HCT116 (cell line): ENCODE measurements at regions not wholly inside any gene's neighbourhood (a gene's known extent, or its start where the extent isn't known, plus 50 kb on each side); places are given as distances from the start of the nearest gene placed in this dataset.
"Not testable (repeated sequence)": the region's sequence is repeated elsewhere in the genome, so short reads cannot be mapped to it uniquely, and the experiment has no call there.

Experiments
- ATAC-seq: fragments of 200-7000 bp; cut with Tn5 transposase; 2 replicates; pipeline ENCODE4 v1.9.1; 2020; ENCODE audit warnings: mild to moderate bottlenecking, moderate library complexity
- BruUV-seq: library from RNA; stranded (reverse); fragments of 400-500 nt; replicated peaks from 2 replicates; lab custom pipeline; 2021; lab: Mats Ljungman, UMichigan
- CTCF ChIA-PET: fragments of 300-600 bp; sonication (Branson Sonifier 250); formaldehyde crosslinking; loops from one replicate; lab custom pipeline; 2021; ENCODE audit warnings: antibody characterized with exemption; lab: Charles Lee
- POLR2A ChIA-PET: fragments of 300-600, 350-600 bp; sonication (Branson Sonifier 250); formaldehyde crosslinking; loops from one replicate; lab custom pipeline; 2021; ENCODE audit warnings: antibody characterized with exemption; lab: Charles Lee
- RAD21 ChIA-PET, 2 experiments: fragments of 300-600 bp; sonication (Branson Sonifier 250); formaldehyde crosslinking; loops; one replicate each; lab custom pipeline; 2023; ENCODE audit warnings: low total read pairs in 2 of 2; ENCODE audit not compliant: uncharacterized antibody in 2 of 2, unreplicated experiment in 2 of 2, low non-redundant PET in 1 of 2; lab: Charles Lee
- DNase-seq: peaks from one replicate; pipeline ENCODE4 v3.0.0-alpha.2; 2010; ENCODE audit warnings: low read depth, low spot score
- H2AFZ ChIP-seq: fragments of 200-600 bp; shearing (Covaris generic), sonication (generic); 2 replicates; pipeline ENCODE4 v1.6.1; 2017; ENCODE audit warnings: low read depth, mixed run types, mixed read lengths, antibody characterized with exemption, low read length; ENCODE audit not compliant: poor library complexity, severe bottlenecking
- H3K27ac ChIP-seq: 2 replicates; pipeline ENCODE4 v1.5.1; 2012; ENCODE audit warnings: low read depth, low read length
- H3K27me3 ChIP-seq: fragments of 200-600 bp; sonication (generic); 2 replicates; pipeline ENCODE4 v1.6.1; 2016; ENCODE audit warnings: mixed run types, low read length, mixed read lengths; ENCODE audit not compliant: insufficient read depth
- H3K36me3 ChIP-seq, 2 experiments: fragments of 200-500 bp in 1 of 2; fragments of 200-600 bp in 1 of 2; sonication (Bioruptor generic) in 1 of 2; sonication (generic) in 1 of 2; 2 replicates each; pipeline versions ENCODE4 v1.5.1 to v1.6.1; 2014 to 2016; ENCODE audit warnings: low read length in 2 of 2, inconsistent platforms in 1 of 2, mixed read lengths in 1 of 2, mixed run types in 1 of 2; ENCODE audit not compliant: insufficient read depth in 2 of 2, control insufficient read depth in 1 of 2
- H3K4me1 ChIP-seq, 2 experiments: fragments of 200-600 bp in 1 of 2; sonication (generic) in 1 of 2; 2 replicates each; pipeline versions ENCODE4 v1.5.1 to v1.6.1; 2012 to 2017; ENCODE audit warnings: low read length in 2 of 2, inconsistent platforms in 1 of 2, mild to moderate bottlenecking in 1 of 2, mixed read lengths in 1 of 2, mixed run types in 1 of 2, moderate library complexity in 1 of 2; ENCODE audit not compliant: insufficient read depth in 2 of 2, control insufficient read depth in 1 of 2
- H3K4me2 ChIP-seq: fragments of 200-600 bp; sonication (generic); 2 replicates; pipeline ENCODE4 v1.6.1; 2017; ENCODE audit warnings: mixed run types, low read length, mixed read lengths
- H3K4me3 ChIP-seq, 2 experiments: fragments of 200-600 bp in 1 of 2; sonication (generic) in 1 of 2; replicated peaks in 1 of 2; 2 replicates each; pipeline ENCODE4 v1.5.1; 2011 to 2016; ENCODE audit warnings: low read length in 2 of 2, control low read depth in 1 of 2, low read depth in 1 of 2, mild to moderate bottlenecking in 1 of 2, mixed read lengths in 1 of 2, mixed run types in 1 of 2
- H3K79me2 ChIP-seq: fragments of 200-600 bp; sonication (generic); 2 replicates; pipeline ENCODE4 v1.6.1; 2017; ENCODE audit warnings: mild to moderate bottlenecking, mixed run types, low read length, moderate library complexity, mixed read lengths; ENCODE audit not compliant: insufficient read depth
- H3K9ac ChIP-seq: fragments of 200-600 bp; sonication (generic); 2 replicates; pipeline ENCODE4 v1.6.1; 2016; ENCODE audit warnings: low read length, mixed read lengths
- H3K9me2 ChIP-seq: fragments of 200-600 bp; sonication (generic), shearing (Covaris generic); 2 replicates; pipeline ENCODE4 v1.6.1; 2017; ENCODE audit warnings: mixed run types, mild to moderate bottlenecking, moderate library complexity; ENCODE audit not compliant: insufficient read depth
- H3K9me3 ChIP-seq, 2 experiments: fragments of 200-500 bp in 1 of 2; fragments of 200-600 bp in 1 of 2; sonication (Bioruptor generic) in 1 of 2; sonication (generic) in 1 of 2; 2 replicates each; pipeline ENCODE4 v1.6.1; 2014 to 2017; ENCODE audit warnings: low read length in 2 of 2, mixed read lengths in 2 of 2, inconsistent platforms in 1 of 2, low read depth in 1 of 2, mild to moderate bottlenecking in 1 of 2, mixed run types in 1 of 2, moderate library complexity in 1 of 2; ENCODE audit not compliant: control insufficient read depth in 1 of 2, insufficient read depth in 1 of 2
- H4K20me1 ChIP-seq: fragments of 200-600 bp; sonication (generic), shearing (Covaris generic); 2 replicates; pipeline ENCODE4 v1.6.1; 2017; ENCODE audit warnings: mixed run types, mild to moderate bottlenecking, moderate library complexity; ENCODE audit not compliant: insufficient read depth
- CBX3 ChIP-seq: IDR thresholded peaks from 2 replicates; pipeline ENCODE4 v1.6.1; 2012; ENCODE audit warnings: low read depth
- EZH2 ChIP-seq: fragments of 200-600 bp; sonication (generic); IDR thresholded peaks from 2 replicates; pipeline ENCODE4 v1.6.1; 2017; ENCODE audit warnings: antibody characterized with exemption, mixed run types
- FOSL1 ChIP-seq: IDR thresholded peaks from 2 replicates; pipeline ENCODE4 v1.6.1; 2012; ENCODE audit warnings: low read depth
- SRF ChIP-seq: IDR thresholded peaks from 2 replicates; pipeline ENCODE4 v1.6.1; 2012; ENCODE audit warnings: low read depth
- ZFX ChIP-seq: fragments of 450-650 bp; IDR thresholded peaks from 2 replicates; pipeline ENCODE4 v1.6.1; 2017
- intact Hi-C: fragments of 100-400 bp; cut with micrococcal nuclease; formaldehyde crosslinking; loops from 2 replicates; pipeline ENCODE4 v1.10.0; 2022
- TF ChIP-seq, protein P1 (sequence below), 3 experiments: fragments of 200-600 bp in 1 of 3; sonication (generic) in 1 of 3; IDR thresholded peaks in 2 of 3; conservative IDR thresholded peaks in 1 of 3; 2 replicates each; pipeline ENCODE4 v1.5.1; 2012 to 2017; ENCODE audit warnings: low read depth in 2 of 3, low read length in 2 of 3, antibody characterized with exemption in 1 of 3, borderline replicate concordance in 1 of 3, control low read depth in 1 of 3, mild to moderate bottlenecking in 1 of 3, mixed read lengths in 1 of 3, mixed run types in 1 of 3, moderate library complexity in 1 of 3; ENCODE audit not compliant: insufficient read depth in 1 of 3
- TF ChIP-seq, protein P2 (sequence below): IDR thresholded peaks from 2 replicates; pipeline ENCODE4 v1.6.1; 2012

DNA sequence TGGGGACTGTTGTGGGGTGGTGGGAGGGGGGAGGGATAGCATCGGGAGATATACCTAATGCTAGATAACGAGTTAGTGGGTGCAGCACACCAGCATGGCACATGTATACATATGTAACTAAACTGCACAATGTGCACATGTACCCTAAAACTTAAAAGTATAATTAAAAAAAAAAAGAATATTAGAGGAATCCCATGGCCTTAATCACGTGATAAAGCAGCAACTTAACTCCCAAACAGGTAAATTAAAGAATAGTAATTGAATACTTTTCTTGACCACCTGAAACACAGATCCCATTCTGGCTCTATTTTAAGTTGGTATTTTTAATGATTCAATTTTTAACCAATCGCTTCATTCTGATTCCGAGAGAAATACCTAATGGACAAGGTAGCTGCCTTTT, 56.9 kb upstream of the THBS1 start:
- intact Hi-C loops, H4K20me1 ChIP-seq, H3K36me3 ChIP-seq, BruUV-seq, H3K27ac ChIP-seq, H3K9me3 ChIP-seq, H2AFZ ChIP-seq, H3K4me1 ChIP-seq, POLR2A ChIA-PET, H3K4me3 ChIP-seq, H3K27me3 ChIP-seq, RAD21 ChIA-PET, H3K9me2 ChIP-seq, CTCF ChIA-PET, H3K9ac ChIP-seq, H3K79me2 ChIP-seq, ATAC-seq, DNase-seq, H3K4me2 ChIP-seq: not testable (repeated sequence)

DNA sequence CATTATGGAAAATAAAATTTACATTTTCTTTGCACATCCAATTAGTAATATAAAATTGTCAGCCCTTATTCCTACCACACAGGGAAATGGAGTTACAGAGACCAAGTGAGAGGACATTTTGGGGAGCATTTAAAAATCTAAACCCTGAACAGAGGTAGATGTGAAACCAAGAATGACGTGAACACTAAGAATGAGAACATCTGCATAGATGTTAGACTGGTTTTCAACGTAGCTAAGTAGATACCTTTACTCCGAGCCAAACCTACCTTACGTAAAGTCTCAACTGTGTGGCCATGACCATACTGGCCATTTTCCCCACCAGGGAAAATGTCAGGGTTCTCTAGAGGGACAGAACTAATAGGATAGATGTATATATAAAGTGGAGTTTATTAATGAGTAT, 51.4 kb upstream of the THBS1 start:
- Histone ChIP-seq H3K9ac (no peak overlapping the region), H3K4me2 (no peak overlapping the region), H3K9me2 (no peaks in the 10 kb centered on the region), H3K27me3 (no peaks in the 10 kb centered on the region), H2AFZ (no peak overlapping the region), H3K9me3 (no peaks in the 10 kb centered on the region), H3K79me2 (no peaks in the 10 kb centered on the region), H3K4me3 (no peak overlapping the region), H3K36me3 (no peaks in the 10 kb centered on the region), H3K27ac (no peak overlapping the region), H3K4me1 (no peaks in the 10 kb centered on the region), H4K20me1 (no peaks in the 10 kb centered on the region)
- intact Hi-C loops: no loop called here
- RAD21 ChIA-PET: no interaction called here
- BruUV-seq: no TSS peak
- DNase-seq: no peak
- CTCF ChIA-PET: no interaction called here
- no peak for TF ChIP-seq SRF
- no peak for TF ChIP-seq EZH2
- TF ChIP-seq, protein P1, sequence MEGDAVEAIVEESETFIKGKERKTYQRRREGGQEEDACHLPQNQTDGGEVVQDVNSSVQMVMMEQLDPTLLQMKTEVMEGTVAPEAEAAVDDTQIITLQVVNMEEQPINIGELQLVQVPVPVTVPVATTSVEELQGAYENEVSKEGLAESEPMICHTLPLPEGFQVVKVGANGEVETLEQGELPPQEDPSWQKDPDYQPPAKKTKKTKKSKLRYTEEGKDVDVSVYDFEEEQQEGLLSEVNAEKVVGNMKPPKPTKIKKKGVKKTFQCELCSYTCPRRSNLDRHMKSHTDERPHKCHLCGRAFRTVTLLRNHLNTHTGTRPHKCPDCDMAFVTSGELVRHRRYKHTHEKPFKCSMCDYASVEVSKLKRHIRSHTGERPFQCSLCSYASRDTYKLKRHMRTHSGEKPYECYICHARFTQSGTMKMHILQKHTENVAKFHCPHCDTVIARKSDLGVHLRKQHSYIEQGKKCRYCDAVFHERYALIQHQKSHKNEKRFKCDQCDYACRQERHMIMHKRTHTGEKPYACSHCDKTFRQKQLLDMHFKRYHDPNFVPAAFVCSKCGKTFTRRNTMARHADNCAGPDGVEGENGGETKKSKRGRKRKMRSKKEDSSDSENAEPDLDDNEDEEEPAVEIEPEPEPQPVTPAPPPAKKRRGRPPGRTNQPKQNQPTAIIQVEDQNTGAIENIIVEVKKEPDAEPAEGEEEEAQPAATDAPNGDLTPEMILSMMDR (IDR thresholded peaks at IDR 0.05 in 2 of 3, conservative IDR thresholded peaks at IDR 0.05 in 1 of 3; ENCODE audit: borderline replicate concordance in 1 of 3, insufficient read depth in 1 of 3, low read depth in 2 of 3, low read length in 2 of 3): no peak
- TF ChIP-seq ZFX: no peak
- TF ChIP-seq FOSL1: no peak
- TF ChIP-seq, protein P2, sequence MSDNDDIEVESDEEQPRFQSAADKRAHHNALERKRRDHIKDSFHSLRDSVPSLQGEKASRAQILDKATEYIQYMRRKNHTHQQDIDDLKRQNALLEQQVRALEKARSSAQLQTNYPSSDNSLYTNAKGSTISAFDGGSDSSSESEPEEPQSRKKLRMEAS: no peak
- TF ChIP-seq CBX3: no peak
- ATAC-seq: no peak
- POLR2A ChIA-PET: no interaction called here
